IMR-90 (cell line): ENCODE measurements at regions not wholly inside any gene's neighbourhood (a gene's known extent, or its start where the extent isn't known, plus 50 kb on each side); places are given as distances from the start of the nearest gene placed in this dataset.

Experiments used
- ATAC-seq: fragments of 200-7000 bp; cut with Tn5 transposase; 2 replicates; pipeline ENCODE4 v1.9.1; 2020; ENCODE audit warnings: low read depth, mild to moderate bottlenecking, moderate library complexity
- BruUV-seq: library from RNA; stranded (reverse); fragments of 400-500 nt; replicated peaks from 2 replicates; lab custom pipeline; 2021; lab: Mats Ljungman, UMichigan
- CTCF ChIA-PET: fragments of 300-600 bp; formaldehyde crosslinking; extraction: SDS; loops from one replicate; lab custom pipeline; 2021; ENCODE audit warnings: antibody characterized with exemption; lab: Yijun Ruan, JAX
- POLR2A ChIA-PET: fragments of 300-600 bp; sonication (Branson Sonifier 250); formaldehyde crosslinking; loops from one replicate; lab custom pipeline; 2022; ENCODE audit warnings: antibody characterized with exemption; ENCODE audit not compliant: unreplicated experiment; lab: Charles Lee
- DNase-seq: peaks from one replicate; pipeline ENCODE4 v3.0.0; 2013
- H2AFZ ChIP-seq: replicated peaks from 2 replicates; pipeline ENCODE3; 2013; ENCODE audit warnings: low read length, mild to moderate bottlenecking; ENCODE audit not compliant: poor library complexity
- H2AK5ac ChIP-seq: 2 replicates; pipeline ENCODE4 v1.6.1; 2013; ENCODE audit warnings: low read depth, low read length, inconsistent platforms
- H2AK9ac ChIP-seq: replicated peaks from 2 replicates; pipeline ENCODE3; 2013; ENCODE audit warnings: mild to moderate bottlenecking, low read depth, low read length, moderate library complexity; ENCODE audit not compliant: poor library complexity
- H2BK120ac ChIP-seq: 2 replicates; pipeline ENCODE4 v1.6.1; 2013; ENCODE audit warnings: low read depth, low read length, inconsistent platforms
- H2BK15ac ChIP-seq: 3 replicates; pipeline ENCODE4 v1.6.1; 2013; ENCODE audit warnings: low read depth, low read length, inconsistent platforms
- H2BK20ac ChIP-seq: 2 replicates; pipeline ENCODE4 v1.6.1; 2013; ENCODE audit warnings: low read depth, mild to moderate bottlenecking, inconsistent platforms, low read length, moderate library complexity
- H2BK5ac ChIP-seq: 2 replicates; pipeline ENCODE4 v1.6.1; 2013; ENCODE audit warnings: mild to moderate bottlenecking, low read depth, low read length, inconsistent platforms; ENCODE audit not compliant: poor library complexity, severe bottlenecking
- H3K14ac ChIP-seq: replicated peaks from 2 replicates; pipeline ENCODE4 v1.6.1; 2013; ENCODE audit warnings: low read depth, low read length, inconsistent platforms
- H3K18ac ChIP-seq: 2 replicates; pipeline ENCODE4 v1.6.1; 2013; ENCODE audit warnings: low read depth, low read length, control low read depth
- H3K23ac ChIP-seq: 2 replicates; pipeline ENCODE4 v1.6.1; 2013; ENCODE audit warnings: low read depth, low read length, inconsistent platforms
- H3K27ac ChIP-seq: 2 replicates; pipeline ENCODE4 v1.5.1; 2013; ENCODE audit warnings: mild to moderate bottlenecking, control low read depth, low read length; ENCODE audit not compliant: insufficient read depth
- H3K27me3 ChIP-seq: 2 replicates; pipeline ENCODE4 v1.6.1; 2013; ENCODE audit warnings: low read length; ENCODE audit not compliant: control insufficient read depth, insufficient read depth
- H3K36me3 ChIP-seq: 2 replicates; pipeline ENCODE4 v1.6.1; 2013; ENCODE audit warnings: low read length, mixed read lengths; ENCODE audit not compliant: control insufficient read depth, insufficient read depth
- H3K4ac ChIP-seq: 2 replicates; pipeline ENCODE4 v1.6.1; 2013; ENCODE audit warnings: low read depth, low read length, inconsistent platforms
- H3K4me1 ChIP-seq: 2 replicates; pipeline ENCODE4 v1.6.1; 2013; ENCODE audit warnings: low read length, mixed read lengths; ENCODE audit not compliant: control insufficient read depth, insufficient read depth
- H3K4me2 ChIP-seq: 2 replicates; pipeline ENCODE4 v1.6.1; 2013; ENCODE audit warnings: low read depth, mild to moderate bottlenecking, control low read depth, low read length, moderate library complexity
- H3K4me3 ChIP-seq: 2 replicates; pipeline ENCODE4 v1.5.1; 2013; ENCODE audit warnings: low read depth, mild to moderate bottlenecking, control low read depth, low read length, moderate library complexity; ENCODE audit not compliant: insufficient read depth
- H3K56ac ChIP-seq: 2 replicates; pipeline ENCODE4 v1.6.1; 2013; ENCODE audit warnings: low read length, inconsistent platforms; ENCODE audit not compliant: insufficient read depth; ENCODE audit errors: extremely low read depth
- H3K79me1 ChIP-seq, 2 experiments: 2 replicates each; pipeline ENCODE4 v1.6.1; 2013; ENCODE audit warnings: low read length in 2 of 2, inconsistent platforms in 1 of 2, low read depth in 1 of 2
- H3K9ac ChIP-seq: 2 replicates; pipeline ENCODE4 v1.6.1; 2013; ENCODE audit warnings: low read depth, low read length, control low read depth
- H3K9me1 ChIP-seq: 2 replicates; pipeline ENCODE4 v1.6.1; 2013; ENCODE audit warnings: low read length, inconsistent platforms; ENCODE audit not compliant: insufficient read depth
- H3K9me3 ChIP-seq: 2 replicates; pipeline ENCODE4 v1.6.1; 2013; ENCODE audit warnings: low read length; ENCODE audit not compliant: control insufficient read depth, insufficient read depth
- H4K20me1 ChIP-seq: 2 replicates; pipeline ENCODE4 v1.6.1; 2013; ENCODE audit warnings: low read length, inconsistent platforms; ENCODE audit not compliant: insufficient read depth
- H4K5ac ChIP-seq: 2 replicates; pipeline ENCODE4 v1.6.1; 2013; ENCODE audit warnings: mild to moderate bottlenecking, low read depth, low read length, control low read depth
- H4K8ac ChIP-seq, 2 experiments: 2 replicates each; pipeline ENCODE4 v1.6.1; 2013; ENCODE audit warnings: low read depth in 2 of 2, low read length in 2 of 2, control low read depth in 1 of 2, inconsistent platforms in 1 of 2
- H4K91ac ChIP-seq: 2 replicates; pipeline ENCODE4 v1.6.1; 2013; ENCODE audit warnings: low read depth, low read length, inconsistent platforms; ENCODE audit not compliant: insufficient read depth
- MAFK ChIP-seq: IDR thresholded peaks from 2 replicates; pipeline ENCODE4 v1.6.1; 2012; ENCODE audit warnings: low read depth, low read length, improper control_type of control experiment
- MXI1 ChIP-seq: IDR thresholded peaks from 2 replicates; pipeline ENCODE4 v1.6.1; 2012; ENCODE audit warnings: low read depth, mild to moderate bottlenecking, low read length, moderate library complexity, borderline replicate concordance
- WGBS, 2 experiments: methylation state at CpG; one replicate each; pipeline versions ENCODE4 v1.1.5 to v1.1.7; 2013; ENCODE audit warnings: missing lambda C conversion rate in 2 of 2; ENCODE audit not compliant: insufficient read length in 1 of 2; ENCODE audit errors: extremely low coverage in 2 of 2; 5-methylcytosine and 5-hydroxymethylcytosine counted together
- dilution Hi-C: fragments of 300-500 bp; cut with HindIII; formaldehyde crosslinking; loops from one replicate; pipeline ENCODE4 v1.14.3; 2018; ENCODE audit warnings: low sequenced_read_pairs; ENCODE audit not compliant: unreplicated experiment
- in situ Hi-C: fragments of 300-500 bp; cut with MboI; formaldehyde crosslinking; loops from 3 replicates; pipeline ENCODE4 v1.14.3; 2019; ENCODE audit warnings: low sequenced_read_pairs, inconsistent platforms, mixed read lengths
- intact Hi-C: fragments of 100-400 bp; cut with micrococcal nuclease; formaldehyde crosslinking; loops from 2 replicates; pipeline ENCODE4 v1.10.0; 2022
- TF ChIP-seq, protein P1 (sequence below): fragments of 150-350 bp; IDR thresholded peaks from 2 replicates; pipeline ENCODE4 v1.6.1; 2016; ENCODE audit warnings: low read depth, mild to moderate bottlenecking, low read length, moderate library complexity, borderline replicate concordance
- TF ChIP-seq, protein P2 (sequence below): conservative IDR thresholded peaks from 2 replicates; pipeline ENCODE4 v1.5.1; 2012; ENCODE audit warnings: mild to moderate bottlenecking, low read depth, low read length, improper control_type of control experiment
- TF ChIP-seq, protein P3 (sequence below): fragments of 150-350 bp; IDR thresholded peaks from 2 replicates; pipeline ENCODE4 v1.6.1; 2017; ENCODE audit warnings: mild to moderate bottlenecking, antibody characterized with exemption, low read length, low read depth

DNA sequence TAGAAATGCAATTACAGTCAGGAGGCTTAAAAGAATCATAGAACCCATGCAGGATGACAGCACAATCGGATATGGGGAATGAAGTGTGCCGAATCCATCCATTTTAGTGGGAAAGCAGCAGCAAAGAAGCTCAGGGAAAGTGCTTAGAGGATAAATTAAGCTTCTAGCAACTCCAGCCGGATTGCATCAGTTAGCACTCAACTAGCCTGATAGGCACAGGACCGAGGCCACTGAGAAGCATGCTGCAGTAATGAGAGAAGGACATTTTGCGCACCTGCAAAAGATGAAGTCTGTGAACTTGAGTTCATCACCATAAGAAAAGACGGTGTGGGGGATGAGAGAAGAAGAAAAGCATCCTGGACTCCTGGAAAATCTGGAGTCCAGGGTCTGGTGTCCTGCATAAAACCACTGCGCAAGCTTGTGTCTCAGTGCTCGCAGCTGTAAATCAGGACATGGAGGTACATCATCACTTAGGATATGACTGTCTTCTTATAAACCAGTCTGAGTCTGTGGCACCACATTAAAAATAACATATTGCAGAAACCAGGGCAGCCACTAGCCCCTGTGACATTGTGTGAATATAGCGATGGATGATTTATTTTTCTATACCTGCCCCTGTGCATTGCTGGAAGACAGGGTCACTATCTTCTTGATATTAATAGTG is 665.5 kb upstream of the SOX11 start:
- no peak overlapping the region for H2AK5ac ChIP-seq
- intact Hi-C loops = no loop called here
- no peak overlapping the region for H3K9ac ChIP-seq
- H4K20me1 ChIP-seq = no peaks in the 10 kb centered on the region
- no peak overlapping the region for H3K27ac ChIP-seq
- no peak overlapping the region for H3K23ac ChIP-seq
- no peaks in the 10 kb centered on the region for H3K27me3 ChIP-seq
- dilution Hi-C loops = no loop called here
- no peak for DNase-seq
- ChIA-PET CTCF (no interaction called here), POLR2A (no interaction called here)
- no peak overlapping the region for H4K91ac ChIP-seq
- peaks cover 28% of the 10 kb centered on the region for H3K9me3 ChIP-seq
- H3K4me3 ChIP-seq = no peak overlapping the region
- H3K9me1 ChIP-seq = no peaks in the 10 kb centered on the region
- H3K4ac ChIP-seq = no peak overlapping the region
- H4K5ac ChIP-seq = no peak overlapping the region
- ATAC-seq = no peak
- H2BK5ac ChIP-seq = no peak overlapping the region
- H3K18ac ChIP-seq = no peak overlapping the region
- H2AFZ ChIP-seq = no peak overlapping the region
- 0% methylated on average over 1 of the region's 9 CpGs; no CpG with 5 or more reads in 1 of the 2 experiments for WGBS, 2 experiments
- H3K4me2 ChIP-seq = no peak overlapping the region
- no peaks in the 10 kb centered on the region for H3K36me3 ChIP-seq
- no peaks in the 10 kb centered on the region for H3K4me1 ChIP-seq
- no peaks in the 10 kb centered on the region for H3K79me1 ChIP-seq
- in situ Hi-C loops = no loop called here
- no peak overlapping the region for H2BK20ac ChIP-seq
- TF ChIP-seq MAFK (no peak), MXI1 (no peak)
- TF ChIP-seq, protein P1, sequence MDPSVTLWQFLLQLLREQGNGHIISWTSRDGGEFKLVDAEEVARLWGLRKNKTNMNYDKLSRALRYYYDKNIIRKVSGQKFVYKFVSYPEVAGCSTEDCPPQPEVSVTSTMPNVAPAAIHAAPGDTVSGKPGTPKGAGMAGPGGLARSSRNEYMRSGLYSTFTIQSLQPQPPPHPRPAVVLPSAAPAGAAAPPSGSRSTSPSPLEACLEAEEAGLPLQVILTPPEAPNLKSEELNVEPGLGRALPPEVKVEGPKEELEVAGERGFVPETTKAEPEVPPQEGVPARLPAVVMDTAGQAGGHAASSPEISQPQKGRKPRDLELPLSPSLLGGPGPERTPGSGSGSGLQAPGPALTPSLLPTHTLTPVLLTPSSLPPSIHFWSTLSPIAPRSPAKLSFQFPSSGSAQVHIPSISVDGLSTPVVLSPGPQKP = no peak
- TF ChIP-seq, protein P2, sequence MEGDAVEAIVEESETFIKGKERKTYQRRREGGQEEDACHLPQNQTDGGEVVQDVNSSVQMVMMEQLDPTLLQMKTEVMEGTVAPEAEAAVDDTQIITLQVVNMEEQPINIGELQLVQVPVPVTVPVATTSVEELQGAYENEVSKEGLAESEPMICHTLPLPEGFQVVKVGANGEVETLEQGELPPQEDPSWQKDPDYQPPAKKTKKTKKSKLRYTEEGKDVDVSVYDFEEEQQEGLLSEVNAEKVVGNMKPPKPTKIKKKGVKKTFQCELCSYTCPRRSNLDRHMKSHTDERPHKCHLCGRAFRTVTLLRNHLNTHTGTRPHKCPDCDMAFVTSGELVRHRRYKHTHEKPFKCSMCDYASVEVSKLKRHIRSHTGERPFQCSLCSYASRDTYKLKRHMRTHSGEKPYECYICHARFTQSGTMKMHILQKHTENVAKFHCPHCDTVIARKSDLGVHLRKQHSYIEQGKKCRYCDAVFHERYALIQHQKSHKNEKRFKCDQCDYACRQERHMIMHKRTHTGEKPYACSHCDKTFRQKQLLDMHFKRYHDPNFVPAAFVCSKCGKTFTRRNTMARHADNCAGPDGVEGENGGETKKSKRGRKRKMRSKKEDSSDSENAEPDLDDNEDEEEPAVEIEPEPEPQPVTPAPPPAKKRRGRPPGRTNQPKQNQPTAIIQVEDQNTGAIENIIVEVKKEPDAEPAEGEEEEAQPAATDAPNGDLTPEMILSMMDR = no peak
- TF ChIP-seq, protein P3, sequence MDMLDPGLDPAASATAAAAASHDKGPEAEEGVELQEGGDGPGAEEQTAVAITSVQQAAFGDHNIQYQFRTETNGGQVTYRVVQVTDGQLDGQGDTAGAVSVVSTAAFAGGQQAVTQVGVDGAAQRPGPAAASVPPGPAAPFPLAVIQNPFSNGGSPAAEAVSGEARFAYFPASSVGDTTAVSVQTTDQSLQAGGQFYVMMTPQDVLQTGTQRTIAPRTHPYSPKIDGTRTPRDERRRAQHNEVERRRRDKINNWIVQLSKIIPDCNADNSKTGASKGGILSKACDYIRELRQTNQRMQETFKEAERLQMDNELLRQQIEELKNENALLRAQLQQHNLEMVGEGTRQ = no peak
- H3K14ac ChIP-seq = no peak overlapping the region
- H2BK15ac ChIP-seq = no peak overlapping the region
- no peak overlapping the region for H2BK120ac ChIP-seq
- H3K56ac ChIP-seq = no peak overlapping the region
- no peak overlapping the region for H2AK9ac ChIP-seq
- H4K8ac ChIP-seq = no peak overlapping the region
- no TSS peak for BruUV-seq
